Caco-2 (cell line): ENCODE measurements at regions not wholly inside any gene's neighbourhood (a gene's known extent, or its start where the extent isn't known, plus 50 kb on each side); places are given as distances from the start of the nearest gene placed in this dataset.

Source experiments
- BruUV-seq: library from RNA; stranded (reverse); fragments of 400-500 nt; replicated peaks from 2 replicates; lab custom pipeline; 2021; lab: Mats Ljungman, UMichigan
- CTCF ChIA-PET: fragments of 300-600 bp; sonication (Branson Sonifier 250); formaldehyde crosslinking; loops from one replicate; lab custom pipeline; 2022; ENCODE audit warnings: antibody characterized with exemption; lab: Charles Lee
- POLR2A ChIA-PET: fragments of 300-600 bp; sonication (Branson Sonifier 250); formaldehyde crosslinking; loops from one replicate; lab custom pipeline; 2022; ENCODE audit warnings: antibody characterized with exemption; lab: Charles Lee
- DNase-seq, 2 experiments: peaks; one replicate each; pipeline versions ENCODE4 v3.0.0 to v3.0.0-alpha.2; 2020 to 2022
- H3K27me3 ChIP-seq: replicated peaks from 2 replicates; pipeline ENCODE4 v1.6.0; 2011; ENCODE audit warnings: low read length; ENCODE audit not compliant: control insufficient read depth, insufficient read depth
- H3K36me3 ChIP-seq: 2 replicates; pipeline ENCODE4 v1.5.1; 2011; ENCODE audit warnings: low read length; ENCODE audit not compliant: control insufficient read depth, insufficient read depth
- H3K4me1 ChIP-seq: fragments of 250-450 bp; sonication (Bioruptor Pico); 2 replicates; pipeline ENCODE4 v1.5.1; 2020; ENCODE audit warnings: mild to moderate bottlenecking
- H3K4me3 ChIP-seq: 2 replicates; pipeline ENCODE4 v1.5.1; 2011; ENCODE audit warnings: low read depth, mild to moderate bottlenecking, control low read depth, low read length
- H3K9me3 ChIP-seq: fragments of 250-450 bp; sonication (Bioruptor Pico); 2 replicates; pipeline ENCODE4 v1.5.1; 2020; ENCODE audit warnings: mild to moderate bottlenecking, moderate library complexity
- H3K27ac Mint-ChIP-seq: one replicate; pipeline ENCODE4 v1.8.0; 2022; ENCODE audit warnings: mixed read lengths; ENCODE audit not compliant: unreplicated experiment
- H3K27me3 Mint-ChIP-seq: one replicate; pipeline ENCODE4 v1.8.0; 2022; ENCODE audit warnings: mixed read lengths; ENCODE audit not compliant: insufficient read depth, unreplicated experiment
- H3K36me3 Mint-ChIP-seq: one replicate; pipeline ENCODE4 v1.8.0; 2022; ENCODE audit warnings: mild to moderate bottlenecking, mixed read lengths; ENCODE audit not compliant: insufficient read depth, unreplicated experiment
- H3K4me1 Mint-ChIP-seq: one replicate; pipeline ENCODE4 v1.8.0; 2022; ENCODE audit warnings: low read depth, mixed read lengths; ENCODE audit not compliant: unreplicated experiment
- H3K4me3 Mint-ChIP-seq: one replicate; pipeline ENCODE4 v1.8.0; 2022; ENCODE audit warnings: mild to moderate bottlenecking, moderate library complexity, mixed read lengths; ENCODE audit not compliant: unreplicated experiment
- H3K9me3 Mint-ChIP-seq: one replicate; pipeline ENCODE4 v1.8.0; 2022; ENCODE audit warnings: mixed read lengths; ENCODE audit not compliant: unreplicated experiment
- intact Hi-C: fragments of 100-400 bp; cut with micrococcal nuclease; formaldehyde crosslinking; loops from one replicate; pipeline ENCODE4 v1.10.0; 2022; ENCODE audit not compliant: unreplicated experiment
- TF ChIP-seq, protein P1 (sequence below), 2 experiments: fragments of 200-600 bp in 1 of 2; IDR thresholded peaks; 1 replicate in 1 of 2; 2 replicates in 1 of 2; pipeline versions ENCODE4 v1.5.1 to v1.8.0; 2011 to 2022; ENCODE audit warnings: antibody characterized with exemption in 1 of 2, control low read depth in 1 of 2, inconsistent platforms in 1 of 2, low read depth in 1 of 2, low read length in 1 of 2, mild to moderate bottlenecking in 1 of 2, moderate library complexity in 1 of 2; ENCODE audit not compliant: insufficient read depth in 1 of 2, severe bottlenecking in 1 of 2, unreplicated experiment in 1 of 2

DNA sequence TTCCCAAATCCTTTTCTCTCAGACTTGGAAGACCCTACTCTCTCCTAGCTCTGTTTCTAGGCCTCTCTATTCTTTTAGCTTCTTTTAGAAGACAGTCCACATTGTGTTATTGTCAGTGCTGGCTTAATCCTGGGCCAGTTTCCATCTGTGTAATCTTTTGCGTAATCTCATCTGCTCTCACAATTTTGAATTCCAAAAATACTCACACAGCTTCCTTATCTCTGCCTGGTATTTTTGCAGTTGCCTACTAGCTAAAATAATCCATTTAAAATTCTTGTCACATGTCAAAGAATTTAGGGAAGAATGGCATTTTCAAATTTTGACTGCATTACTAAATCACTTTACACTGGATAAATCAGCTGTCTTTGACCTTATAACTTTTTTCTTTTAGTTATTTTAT is 200.6 kb upstream of the MEX3C start:
- BruUV-seq: no TSS peak
- H3K9me3 Mint-ChIP-seq: no peaks in the 10 kb centered on the region
- DNase-seq: no peak
- CTCF ChIA-PET: no interaction called here
- no peak overlapping the region for H3K4me3 Mint-ChIP-seq
- intact Hi-C loops: no loop called here
- Histone ChIP-seq H3K36me3 (no peaks in the 10 kb centered on the region), H3K27me3 (no peaks in the 10 kb centered on the region), H3K4me3 (no peak overlapping the region), H3K4me1 (no peaks in the 10 kb centered on the region), H3K9me3 (no peaks in the 10 kb centered on the region)
- H3K27ac Mint-ChIP-seq: peak overlapping the region; percentile 45
- H3K27me3 Mint-ChIP-seq: no peaks in the 10 kb centered on the region
- POLR2A ChIA-PET: interaction anchor here (0.6 kb wide), 1 partner anchor 19 kb away, joined by 3 read pairs; no protein-coding TSS in a partner anchor
- TF ChIP-seq, protein P1, sequence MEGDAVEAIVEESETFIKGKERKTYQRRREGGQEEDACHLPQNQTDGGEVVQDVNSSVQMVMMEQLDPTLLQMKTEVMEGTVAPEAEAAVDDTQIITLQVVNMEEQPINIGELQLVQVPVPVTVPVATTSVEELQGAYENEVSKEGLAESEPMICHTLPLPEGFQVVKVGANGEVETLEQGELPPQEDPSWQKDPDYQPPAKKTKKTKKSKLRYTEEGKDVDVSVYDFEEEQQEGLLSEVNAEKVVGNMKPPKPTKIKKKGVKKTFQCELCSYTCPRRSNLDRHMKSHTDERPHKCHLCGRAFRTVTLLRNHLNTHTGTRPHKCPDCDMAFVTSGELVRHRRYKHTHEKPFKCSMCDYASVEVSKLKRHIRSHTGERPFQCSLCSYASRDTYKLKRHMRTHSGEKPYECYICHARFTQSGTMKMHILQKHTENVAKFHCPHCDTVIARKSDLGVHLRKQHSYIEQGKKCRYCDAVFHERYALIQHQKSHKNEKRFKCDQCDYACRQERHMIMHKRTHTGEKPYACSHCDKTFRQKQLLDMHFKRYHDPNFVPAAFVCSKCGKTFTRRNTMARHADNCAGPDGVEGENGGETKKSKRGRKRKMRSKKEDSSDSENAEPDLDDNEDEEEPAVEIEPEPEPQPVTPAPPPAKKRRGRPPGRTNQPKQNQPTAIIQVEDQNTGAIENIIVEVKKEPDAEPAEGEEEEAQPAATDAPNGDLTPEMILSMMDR (IDR thresholded peaks at IDR 0.05; ENCODE audit: insufficient read depth in 1 of 2, low read depth in 1 of 2, low read length in 1 of 2, severe bottlenecking in 1 of 2, unreplicated experiment in 1 of 2): no peak
- H3K4me1 Mint-ChIP-seq: peaks cover 5% of the 10 kb centered on the region
- no peaks in the 10 kb centered on the region for H3K36me3 Mint-ChIP-seq

GRCh38 chr18:51399491-51400122 is 202.1 kb upstream of the MEX3C start:
- Mint-ChIP-seq H3K36me3 (no peaks in the 10 kb centered on the region), H3K9me3 (no peaks in the 10 kb centered on the region), H3K4me1 (peaks cover 5% of the 10 kb centered on the region), H3K27ac (no peak overlapping the region), H3K27me3 (no peaks in the 10 kb centered on the region), H3K4me3 (no peak overlapping the region)
- no peak overlapping the region for H3K4me3 ChIP-seq
- ChIA-PET POLR2A (no interaction called here), CTCF (no interaction called here)
- no TSS peak for BruUV-seq
- no peaks in the 10 kb centered on the region for H3K4me1 ChIP-seq
- TF ChIP-seq, protein P1 (IDR thresholded peaks at IDR 0.05; ENCODE audit: insufficient read depth in 1 of 2, low read depth in 1 of 2, low read length in 1 of 2, severe bottlenecking in 1 of 2, unreplicated experiment in 1 of 2): no peak
- no peaks in the 10 kb centered on the region for H3K27me3 ChIP-seq
- DNase-seq: no peak
- H3K9me3 ChIP-seq: no peaks in the 10 kb centered on the region
- no peaks in the 10 kb centered on the region for H3K36me3 ChIP-seq
- intact Hi-C loops: no loop called here

GRCh38 chr18:51400721-51401120 is 203.2 kb upstream of the MEX3C start:
- TF ChIP-seq, protein P1 (IDR thresholded peaks at IDR 0.05; ENCODE audit: insufficient read depth in 1 of 2, low read depth in 1 of 2, low read length in 1 of 2, severe bottlenecking in 1 of 2, unreplicated experiment in 1 of 2): no peak
- Mint-ChIP-seq H3K4me3 (no peak overlapping the region), H3K36me3 (no peaks in the 10 kb centered on the region), H3K4me1 (peaks cover 5% of the 10 kb centered on the region), H3K9me3 (no peaks in the 10 kb centered on the region), H3K27ac (no peak overlapping the region), H3K27me3 (no peaks in the 10 kb centered on the region)
- H3K9me3 ChIP-seq: no peaks in the 10 kb centered on the region
- no peaks in the 10 kb centered on the region for H3K36me3 ChIP-seq
- H3K4me1 ChIP-seq: no peaks in the 10 kb centered on the region
- BruUV-seq: no TSS peak
- POLR2A ChIA-PET: no interaction called here
- intact Hi-C loops: no loop called here
- no peak overlapping the region for H3K4me3 ChIP-seq
- H3K27me3 ChIP-seq: no peaks in the 10 kb centered on the region
- CTCF ChIA-PET: no interaction called here
- no peak for DNase-seq
